Adrenal gland (tissue), 9 donors: ENCODE measurements at regions not wholly inside any gene's neighbourhood (a gene's known extent, or its start where the extent isn't known, plus 50 kb on each side); places are given as distances from the start of the nearest gene placed in this dataset.

ENCODE experiments used
- DNase-seq, 7 donors: peaks; one replicate each; pipeline ENCODE4 v3.0.0-alpha.2; 2019 to 2020
- H3K27ac ChIP-seq, 5 donors: fragments of 200-600 bp; sonication (generic) in 4 of 5; 1 replicate in 3 of 5; 2 replicates in 2 of 5; pipeline versions ENCODE4 v1.5.1 to v1.8.0; 2016 to 2020; ENCODE audit warnings: mild to moderate bottlenecking in 1 of 5
- H3K27me3 ChIP-seq: fragments of 200-600 bp; 2 replicates; pipeline ENCODE4 v1.8.0; 2021
- H3K36me3 ChIP-seq, 2 donors: fragments of 200-600 bp; replicated peaks in 1 of 2; 1 replicate in 1 of 2; 2 replicates in 1 of 2; pipeline versions ENCODE4 v1.5.1 to v1.8.0; 2018 to 2022
- H3K4me1 ChIP-seq, 2 donors: fragments of 200-600 bp; replicated peaks in 1 of 2; 1 replicate in 1 of 2; 2 replicates in 1 of 2; pipeline versions ENCODE4 v1.5.1 to v1.8.0; 2018 to 2021
- H3K4me3 ChIP-seq, 4 donors: fragments of 200-600 bp; sonication (generic) in 3 of 4; one replicate each; pipeline ENCODE4 v1.5.1; 2016 to 2018
- H3K9me3 ChIP-seq, 3 donors: fragments of 200-600 bp; sonication (generic) in 1 of 3; replicated peaks in 1 of 3; 1 replicate in 2 of 3; 2 replicates in 1 of 3; pipeline versions ENCODE4 v1.5.1 to v1.8.0; 2016 to 2021
- CTCF ChIP-seq, 6 experiments: fragments of 450-650 bp in 4 of 6; fragments of 200-600 bp in 2 of 6; sonication (generic) in 1 of 6; IDR thresholded peaks; 1 replicate in 5 of 6; 2 replicates in 1 of 6; pipeline versions ENCODE4 v1.5.1 to v1.8.0; 2016 to 2021; ENCODE audit warnings: antibody characterized with exemption in 6 of 6, mild to moderate bottlenecking in 2 of 6, moderate library complexity in 1 of 6
- POLR2A ChIP-seq, 2 donors: fragments of 450-650 bp; IDR thresholded peaks; one replicate each; pipeline ENCODE4 v1.6.1; 2017; ENCODE audit warnings: antibody characterized with exemption in 2 of 2, mild to moderate bottlenecking in 2 of 2, moderate library complexity in 1 of 2
- WGBS, 4 donors: extraction: QIAGEN DNeasy Blood & Tissue Kit in 2 of 4; methylation state at CpG; one replicate each; pipeline versions ENCODE4 v1.1.5 to v1.1.7; 2013 to 2017; 5-methylcytosine and 5-hydroxymethylcytosine counted together
- intact Hi-C, 2 donors: fragments of 100-400 bp; cut with DNase I; formaldehyde crosslinking; loops; one replicate each; pipeline versions ENCODE4 v1.14.1 to v1.15.0; 2022 to 2023
- donor health status: healthy with polysubstance abuse.
- donor health status: Bipolar disorder and iron deficiency.
- donor health status: DM: yes; HTN: yes; CAD: no.
- donor health status: DM: no; HTN: no; CAD: no.
- donor health status: DM: no; HTN: no; CAD: no.

GRCh38 chrX:39204353-39204752 lies 403.1 kb downstream of the MID1IP1 start:
- Histone ChIP-seq H3K9me3 (no peaks in the 10 kb centered on the region), H3K36me3 (no peaks in the 10 kb centered on the region), H3K4me1 (no peaks in the 10 kb centered on the region), H3K4me3 (no peak overlapping the region), H3K27me3 (peaks cover 38% of the 10 kb centered on the region), H3K27ac (no peak overlapping the region)
- no peak for DNase-seq
- 77 to 95% (median 88%) methylated on average over 2 of the region's 2 CpGs for WGBS, 4 donors
- TF ChIP-seq CTCF (IDR thresholded peaks at IDR 0.05) (no peak), POLR2A (IDR thresholded peaks at IDR 0.05) (no peak)
- intact Hi-C loops, result no loop called here

- TF ChIP-seq POLR2A (IDR thresholded peaks at IDR 0.05) (no peak), CTCF (IDR thresholded peaks at IDR 0.05) (no peak)
- peaks cover 42% of the 10 kb centered on the region for H3K27me3 ChIP-seq
- no peak overlapping the region for H3K4me3 ChIP-seq
- intact Hi-C loops, result no loop called here
- no peaks in the 10 kb centered on the region for H3K36me3 ChIP-seq
- 81 to 97% (median 86%) methylated on average over 1 of the region's 1 CpG; no CpG with 5 or more reads in 1 of the 4 donors for WGBS, 4 donors
- H3K27ac ChIP-seq, result no peak overlapping the region
- no peaks in the 10 kb centered on the region for H3K9me3 ChIP-seq
- H3K4me1 ChIP-seq, result no peaks in the 10 kb centered on the region
- no peak for DNase-seq
Measured at GRCh38 chrX:39204945-39205344, 403.7 kb downstream of the MID1IP1 start.

- Histone ChIP-seq H3K27me3 (peaks cover 48% of the 10 kb centered on the region), H3K9me3 (no peaks in the 10 kb centered on the region), H3K4me3 (no peak overlapping the region), H3K4me1 (no peaks in the 10 kb centered on the region), H3K36me3 (no peaks in the 10 kb centered on the region), H3K27ac (no peak overlapping the region)
- intact Hi-C loops, result no loop called here
- 61 to 80% (median 67%) methylated on average over 4 of the region's 4 CpGs for WGBS, 4 donors
- DNase-seq, result no peak
- TF ChIP-seq CTCF (IDR thresholded peaks at IDR 0.05) (no peak), POLR2A (IDR thresholded peaks at IDR 0.05) (no peak)
Measured at GRCh38 chrX:39205467-39205866, 404.2 kb downstream of the MID1IP1 start.

- WGBS, 4 donors, result 55 to 72% (median 67%) methylated on average over 4 of the region's 4 CpGs
- Histone ChIP-seq H3K27ac (no peak overlapping the region), H3K4me1 (no peaks in the 10 kb centered on the region), H3K4me3 (no peak overlapping the region), H3K9me3 (no peaks in the 10 kb centered on the region), H3K36me3 (no peaks in the 10 kb centered on the region), H3K27me3 (peaks cover 53% of the 10 kb centered on the region)
- TF ChIP-seq CTCF (IDR thresholded peaks at IDR 0.05) (no peak), POLR2A (IDR thresholded peaks at IDR 0.05) (no peak)
- DNase-seq, result peak in 1 of 7 donors; percentile 3
- intact Hi-C loops, result no loop called here
Measured at GRCh38 chrX:39206399-39207145, 405.3 kb downstream of the MID1IP1 start.
